ENCODE measurements at regions not wholly inside any gene's neighbourhood (a gene's known extent, or its start where the extent isn't known, plus 50 kb on each side); places are given as distances from the start of the nearest gene placed in this dataset.

DNA sequence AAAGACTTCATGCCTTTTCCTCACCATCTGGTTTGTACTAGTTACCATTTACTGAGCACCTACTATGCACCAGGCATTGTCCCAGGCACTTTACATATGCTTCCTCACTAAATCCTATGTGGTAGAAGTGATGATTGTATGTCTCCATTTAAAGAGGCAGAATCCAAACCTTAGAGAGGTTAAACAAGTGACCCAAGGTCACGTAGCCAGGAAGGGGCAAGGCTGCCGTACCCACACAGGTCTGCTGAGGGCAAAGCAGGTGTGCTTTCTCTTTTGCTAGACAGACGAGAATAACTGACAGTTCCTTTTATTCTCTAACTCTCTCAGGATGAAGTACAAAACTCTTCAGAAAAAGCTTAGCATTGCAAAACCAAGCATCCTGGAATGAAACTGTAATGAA is 235.2 kb upstream of the SRRM4 start:
- TF ChIP-seq POLR2AphosphoS5 (IDR thresholded peaks at IDR 0.05) = no peak
- TF ChIP-seq EP300 (IDR thresholded peaks at IDR 0.05; ENCODE audit: low read depth) = no peak
- no peak for TF ChIP-seq POLR2A (IDR thresholded peaks at IDR 0.05)
- TF ChIP-seq, protein P1, sequence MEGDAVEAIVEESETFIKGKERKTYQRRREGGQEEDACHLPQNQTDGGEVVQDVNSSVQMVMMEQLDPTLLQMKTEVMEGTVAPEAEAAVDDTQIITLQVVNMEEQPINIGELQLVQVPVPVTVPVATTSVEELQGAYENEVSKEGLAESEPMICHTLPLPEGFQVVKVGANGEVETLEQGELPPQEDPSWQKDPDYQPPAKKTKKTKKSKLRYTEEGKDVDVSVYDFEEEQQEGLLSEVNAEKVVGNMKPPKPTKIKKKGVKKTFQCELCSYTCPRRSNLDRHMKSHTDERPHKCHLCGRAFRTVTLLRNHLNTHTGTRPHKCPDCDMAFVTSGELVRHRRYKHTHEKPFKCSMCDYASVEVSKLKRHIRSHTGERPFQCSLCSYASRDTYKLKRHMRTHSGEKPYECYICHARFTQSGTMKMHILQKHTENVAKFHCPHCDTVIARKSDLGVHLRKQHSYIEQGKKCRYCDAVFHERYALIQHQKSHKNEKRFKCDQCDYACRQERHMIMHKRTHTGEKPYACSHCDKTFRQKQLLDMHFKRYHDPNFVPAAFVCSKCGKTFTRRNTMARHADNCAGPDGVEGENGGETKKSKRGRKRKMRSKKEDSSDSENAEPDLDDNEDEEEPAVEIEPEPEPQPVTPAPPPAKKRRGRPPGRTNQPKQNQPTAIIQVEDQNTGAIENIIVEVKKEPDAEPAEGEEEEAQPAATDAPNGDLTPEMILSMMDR (IDR thresholded peaks at IDR 0.05) = no peak
- Histone ChIP-seq H3K4me3 (no peak overlapping the region), H3K36me3 (no peaks in the 10 kb centered on the region), H3K27me3 (no peaks in the 10 kb centered on the region), H3K9me3 (no peaks in the 10 kb centered on the region), H3K27ac (no peak overlapping the region), H3K4me1 (no peaks in the 10 kb centered on the region)
- intact Hi-C loops (cut with DNase I; ENCODE audit: low total_unique reads) (no loop called here), in situ Hi-C loops (cut with MboI; ENCODE audit: low pct_ligation_motif_present in 1 of 4, low pct_unique_long_range_greater_than_20kb in 1 of 4, low sequenced_read_pairs in 3 of 4) (no loop called here)
- DNase-seq = no peak
- WGBS, 2 donors (ENCODE audit: low coverage in 1 of 2) = 74 to 76% methylated on average over 3 of the region's 3 CpGs

DNA sequence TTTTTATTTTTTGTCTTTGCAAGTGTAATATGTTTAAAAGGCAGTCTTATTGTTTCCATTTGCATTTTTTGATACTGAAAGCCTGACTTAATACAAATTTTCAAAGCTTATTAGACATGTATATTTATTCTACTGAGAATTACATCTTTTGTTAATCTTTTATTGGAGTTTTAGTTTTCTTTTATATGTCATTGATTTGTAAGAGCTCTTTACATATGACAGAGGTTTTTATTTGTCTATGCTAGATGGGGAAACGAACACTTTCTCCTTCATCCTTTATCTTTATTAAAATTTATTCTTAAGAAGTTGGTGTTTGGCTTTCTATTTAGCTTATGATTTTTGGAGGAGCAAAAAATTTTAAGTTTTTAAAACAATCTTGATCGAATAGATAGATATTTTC is 234.4 kb upstream of the SRRM4 start:
- in situ Hi-C loops (cut with MboI; ENCODE audit: low pct_ligation_motif_present in 1 of 4, low pct_unique_long_range_greater_than_20kb in 1 of 4, low sequenced_read_pairs in 3 of 4) = no loop called here
- DNase-seq = no peak
- 62 to 72% methylated on average over 2 of the region's 2 CpGs for WGBS, 2 donors (ENCODE audit: low coverage in 1 of 2)

DNA sequence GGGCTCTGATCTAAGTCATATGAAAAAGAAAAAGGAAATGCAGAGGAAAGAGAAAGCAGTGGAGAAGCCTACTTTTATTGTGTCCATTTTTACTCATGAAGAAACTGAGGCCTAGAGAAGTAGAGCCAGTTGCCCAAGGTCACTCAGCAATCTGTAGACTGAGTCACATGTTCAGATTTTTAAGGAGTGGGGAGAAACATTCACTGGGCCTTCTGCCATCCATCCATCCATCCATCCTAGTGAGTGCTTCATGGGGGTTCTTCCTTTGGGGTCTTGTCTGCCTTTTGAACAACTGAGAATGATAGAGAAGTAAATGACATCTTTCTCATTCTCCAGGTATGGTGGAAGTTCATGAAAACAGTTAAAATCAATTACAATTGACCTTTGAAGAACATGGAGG is 233.6 kb upstream of the SRRM4 start:
- no peaks in the 10 kb centered on the region for H3K4me1 ChIP-seq
- H3K27ac ChIP-seq = no peak overlapping the region
- DNase-seq = no peak
- no peaks in the 10 kb centered on the region for H3K27me3 ChIP-seq
- in situ Hi-C loops (cut with MboI; ENCODE audit: low pct_ligation_motif_present in 1 of 4, low pct_unique_long_range_greater_than_20kb in 1 of 4, low sequenced_read_pairs in 3 of 4) (no loop called here), intact Hi-C loops (cut with DNase I; ENCODE audit: low total_unique reads) (no loop called here)
- H3K4me3 ChIP-seq = no peak overlapping the region
- no peaks in the 10 kb centered on the region for H3K9me3 ChIP-seq
- H3K36me3 ChIP-seq = no peaks in the 10 kb centered on the region
- no peak for TF ChIP-seq POLR2AphosphoS5 (IDR thresholded peaks at IDR 0.05)
- no peak for TF ChIP-seq POLR2A (IDR thresholded peaks at IDR 0.05)
- TF ChIP-seq, protein P1 (IDR thresholded peaks at IDR 0.05) = no peak
- no peak for TF ChIP-seq EP300 (IDR thresholded peaks at IDR 0.05; ENCODE audit: low read depth)

More for the DNA sequence above, 234.4 kb upstream of the SRRM4 start:
- no peaks in the 10 kb centered on the region for H3K9me3 ChIP-seq
- no peak overlapping the region for H3K4me3 ChIP-seq
- H3K36me3 ChIP-seq = no peaks in the 10 kb centered on the region
- H3K4me1 ChIP-seq = no peaks in the 10 kb centered on the region
- intact Hi-C loops (cut with DNase I; ENCODE audit: low total_unique reads) = no loop called here
- no peaks in the 10 kb centered on the region for H3K27me3 ChIP-seq
- TF ChIP-seq, protein P1 (IDR thresholded peaks at IDR 0.05) = no peak
- TF ChIP-seq POLR2A (IDR thresholded peaks at IDR 0.05) = no peak
- no peak for TF ChIP-seq POLR2AphosphoS5 (IDR thresholded peaks at IDR 0.05)
- no peak for TF ChIP-seq EP300 (IDR thresholded peaks at IDR 0.05; ENCODE audit: low read depth)
- H3K27ac ChIP-seq = no peak overlapping the region

DNA sequence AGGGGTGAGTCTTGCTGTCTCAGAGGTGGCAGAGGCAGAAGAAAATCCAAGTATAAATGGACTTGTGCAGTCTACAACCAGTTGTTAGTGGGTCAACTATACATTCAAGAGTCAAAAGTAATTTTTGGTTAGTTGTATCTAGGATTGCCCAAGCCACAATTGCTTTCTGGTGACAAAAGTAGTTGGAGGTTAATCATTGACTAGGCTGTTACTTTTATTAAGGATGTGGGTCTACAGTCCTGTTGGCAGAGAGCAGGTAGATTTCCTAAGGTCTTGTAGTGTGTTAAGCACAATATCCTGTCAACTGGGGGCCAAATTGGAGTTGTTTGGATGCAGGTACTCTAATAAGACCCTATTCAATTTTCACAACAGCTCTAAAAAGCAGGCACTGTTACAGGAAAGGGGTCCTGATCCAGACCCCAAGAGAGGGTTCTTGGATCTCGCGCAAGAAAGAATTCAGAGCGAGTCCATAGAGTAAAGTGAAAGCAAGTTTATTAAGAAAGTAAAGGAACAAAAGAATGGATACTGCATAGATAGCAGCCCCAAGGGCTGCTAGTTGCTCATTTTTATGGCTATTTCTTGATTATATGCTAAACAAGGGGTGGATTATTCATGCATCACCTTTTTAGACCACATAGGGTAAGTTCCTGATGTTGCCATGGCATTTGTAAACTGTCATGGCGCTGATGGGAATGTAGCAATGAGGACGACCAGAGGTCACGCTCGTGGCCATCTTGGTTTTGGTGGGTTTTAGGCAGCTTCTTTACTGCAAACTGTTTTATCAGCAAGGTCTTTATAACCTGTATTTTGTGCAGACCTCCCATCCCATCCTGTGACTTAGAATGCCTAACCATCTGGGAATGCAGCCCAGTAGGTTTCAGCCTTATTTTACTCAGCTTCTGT is 232.6 kb upstream of the SRRM4 start:
- Histone ChIP-seq H3K27me3 (no peaks in the 10 kb centered on the region), H3K4me3 (no peak overlapping the region), H3K27ac (no peak overlapping the region), H3K9me3 (no peaks in the 10 kb centered on the region), H3K36me3 (no peaks in the 10 kb centered on the region), H3K4me1 (no peaks in the 10 kb centered on the region)
- in situ Hi-C loops (cut with MboI; ENCODE audit: low pct_ligation_motif_present in 1 of 4, low pct_unique_long_range_greater_than_20kb in 1 of 4, low sequenced_read_pairs in 3 of 4) = no loop called here
- TF ChIP-seq POLR2A (IDR thresholded peaks at IDR 0.05) = no peak
- TF ChIP-seq POLR2AphosphoS5 (IDR thresholded peaks at IDR 0.05) = no peak
- TF ChIP-seq, protein P1 (IDR thresholded peaks at IDR 0.05) = no peak
- no peak for TF ChIP-seq EP300 (IDR thresholded peaks at IDR 0.05; ENCODE audit: low read depth)
- 88% methylated on average over 7 of the region's 7 CpGs; no CpG with 5 or more reads in 1 of the 2 donors for WGBS, 2 donors (ENCODE audit: low coverage in 1 of 2)
- DNase-seq = no peak
- intact Hi-C loops (cut with DNase I; ENCODE audit: low total_unique reads) = no loop called here
